LNCaP clone FGC (cell line): ENCODE measurements at regions not wholly inside any gene's neighbourhood (a gene's known extent, or its start where the extent isn't known, plus 50 kb on each side); places are given as distances from the start of the nearest gene placed in this dataset.

Experiments
- DNase-seq: peaks from one replicate; pipeline ENCODE4 v3.0.0-alpha.2; 2011; ENCODE audit warnings: low read depth
- H3K4me3 ChIP-seq: 2 replicates; pipeline ENCODE4 v1.5.1; 2011; ENCODE audit warnings: mild to moderate bottlenecking, low read depth, low read length, control low read depth
- CTCF ChIP-seq: IDR thresholded peaks from 2 replicates; pipeline ENCODE4 v1.5.1; 2012; ENCODE audit warnings: mild to moderate bottlenecking; ENCODE audit not compliant: control insufficient read depth, insufficient read depth; ENCODE audit errors: extremely low read depth

GRCh38 chr5:109961751-109962150, 272.0 kb downstream of the MAN2A1 start:
- no peak overlapping the region for H3K4me3 ChIP-seq
- no peak for TF ChIP-seq CTCF
- no peak for DNase-seq

GRCh38 chr5:109962882-109963603, 273.3 kb downstream of the MAN2A1 start:
- H3K4me3 ChIP-seq: no peak overlapping the region
- no peak for DNase-seq
- TF ChIP-seq CTCF: no peak

- DNase-seq: no peak
- no peak for TF ChIP-seq CTCF
- no peak overlapping the region for H3K4me3 ChIP-seq
These were observed 274.4 kb downstream of the MAN2A1 start for GRCh38 chr5:109964136-109964535.

GRCh38 chr5:109965634-109966033, 275.9 kb downstream of the MAN2A1 start:
- DNase-seq: no peak
- TF ChIP-seq CTCF: no peak
- no peak overlapping the region for H3K4me3 ChIP-seq

GRCh38 chr5:109971968-109972367, 282.2 kb downstream of the MAN2A1 start:
- no peak for TF ChIP-seq CTCF
- no peak overlapping the region for H3K4me3 ChIP-seq
- DNase-seq: no peak

- TF ChIP-seq CTCF: no peak
- DNase-seq: no peak
- no peak overlapping the region for H3K4me3 ChIP-seq
These were observed 292.3 kb downstream of the MAN2A1 start for GRCh38 chr5:109981979-109982378.

- no peak overlapping the region for H3K4me3 ChIP-seq
- no peak for DNase-seq
- no peak for TF ChIP-seq CTCF
These were observed 293.3 kb downstream of the MAN2A1 start for GRCh38 chr5:109982966-109983534.
